MM.1S (cell line): ENCODE measurements at regions not wholly inside any gene's neighbourhood (a gene's known extent, or its start where the extent isn't known, plus 50 kb on each side); places are given as distances from the start of the nearest gene placed in this dataset.

Experiments used
- CTCF ChIP-seq: fragments of 300-600 bp; sonication (generic); IDR thresholded peaks from 2 replicates; pipeline ENCODE4 v1.5.1; 2016; ENCODE audit warnings: antibody characterized with exemption, low read length, mixed read lengths
- EZH2 ChIP-seq: fragments of 300-600 bp; sonication (generic); optimal IDR thresholded peaks from 2 replicates; pipeline ENCODE3; 2017; ENCODE audit warnings: low read depth, mild to moderate bottlenecking, antibody characterized with exemption, low read length, mixed read lengths
- EZH2phosphoT487 ChIP-seq: fragments of 300-600 bp; sonication (generic); IDR thresholded peaks from 2 replicates; pipeline ENCODE4 v1.6.1; 2018; ENCODE audit warnings: antibody characterized with exemption, low read length

GRCh38 chr2:203799908-203800307, 67.7 kb upstream of the CTLA4 start:
- no peak for TF ChIP-seq CTCF
- TF ChIP-seq EZH2, result no peak
- no peak for TF ChIP-seq EZH2phosphoT487
